ENCODE measurements at regions not wholly inside any gene's neighbourhood (a gene's known extent, or its start where the extent isn't known, plus 50 kb on each side); places are given as distances from the start of the nearest gene placed in this dataset.

DNA sequence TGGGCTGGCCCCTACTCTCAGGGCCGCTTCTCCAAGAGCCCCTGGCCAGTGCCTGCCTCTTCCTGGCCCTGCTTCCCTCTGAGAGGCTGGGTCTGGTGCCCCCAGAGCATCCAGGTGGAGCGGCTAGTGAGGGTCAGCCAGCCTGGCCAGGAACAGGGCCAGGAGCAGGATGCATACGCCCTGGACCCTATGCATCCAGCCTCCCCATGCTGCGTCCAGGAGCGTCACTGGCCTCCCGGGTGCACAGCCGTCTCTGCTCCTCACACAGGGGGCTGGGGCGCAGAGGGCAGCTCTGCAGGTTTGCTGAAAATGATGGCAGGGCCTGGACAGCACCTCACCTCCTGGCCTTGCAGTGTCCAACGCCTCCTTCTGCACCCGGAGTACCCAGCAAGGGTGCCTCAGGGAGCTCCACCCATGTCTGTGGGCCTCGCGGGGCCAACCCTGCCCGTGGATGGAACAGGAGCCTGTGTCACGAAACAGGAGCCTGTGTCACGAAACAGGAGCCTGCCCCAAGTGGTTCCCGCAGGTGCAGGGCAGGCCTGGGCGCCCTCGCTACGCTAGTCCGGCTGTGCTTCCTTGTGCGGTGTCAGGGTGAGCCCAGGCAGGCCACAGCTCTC, 246.2 kb upstream of the PPP2R2D start:
- no peak for TF ChIP-seq CTCF (IDR thresholded peaks at IDR 0.05)
- TF ChIP-seq POLR2A (IDR thresholded peaks at IDR 0.05): no peak
- no peak for TF ChIP-seq EP300 (IDR thresholded peaks at IDR 0.05)
